HG02840 (cell line): ENCODE measurements at regions not wholly inside any gene's neighbourhood (a gene's known extent, or its start where the extent isn't known, plus 50 kb on each side); places are given as distances from the start of the nearest gene placed in this dataset.
"Not testable (repeated sequence)": the region's sequence is repeated elsewhere in the genome, so short reads cannot be mapped to it uniquely, and the experiment has no call there.

Experiments
- ATAC-seq: cut with Tn5 transposase; IDR thresholded peaks from one replicate; pipeline ENCODE4 v1.9.1; 2021; ENCODE audit warnings: mild to moderate bottlenecking, moderate library complexity, moderate number of reproducible peaks; ENCODE audit not compliant: unreplicated experiment, low FRiP score

GRCh38 chr5:91950328-91950727 is 567.2 kb upstream of the ARRDC3 start:
- no peak for ATAC-seq

DNA sequence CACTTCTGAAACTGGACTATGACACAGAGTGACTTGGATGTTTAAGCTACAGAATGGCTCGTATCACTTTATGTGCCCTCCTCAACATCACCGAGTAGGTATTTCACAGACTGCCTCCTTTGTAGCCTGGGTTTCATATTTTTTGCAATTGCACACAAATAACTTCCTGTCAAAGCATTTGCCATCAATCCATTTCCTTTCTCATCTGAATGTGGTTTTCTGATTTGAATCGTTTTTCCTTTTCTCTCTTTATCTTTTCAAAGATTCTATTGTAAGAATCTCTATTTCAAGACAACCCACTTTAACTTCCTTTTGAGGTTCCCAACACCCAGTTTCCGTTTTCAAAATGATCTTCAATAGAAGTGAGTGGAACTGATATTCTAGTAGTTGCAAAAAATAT is 563.8 kb upstream of the ARRDC3 start:
- ATAC-seq = no peak

DNA sequence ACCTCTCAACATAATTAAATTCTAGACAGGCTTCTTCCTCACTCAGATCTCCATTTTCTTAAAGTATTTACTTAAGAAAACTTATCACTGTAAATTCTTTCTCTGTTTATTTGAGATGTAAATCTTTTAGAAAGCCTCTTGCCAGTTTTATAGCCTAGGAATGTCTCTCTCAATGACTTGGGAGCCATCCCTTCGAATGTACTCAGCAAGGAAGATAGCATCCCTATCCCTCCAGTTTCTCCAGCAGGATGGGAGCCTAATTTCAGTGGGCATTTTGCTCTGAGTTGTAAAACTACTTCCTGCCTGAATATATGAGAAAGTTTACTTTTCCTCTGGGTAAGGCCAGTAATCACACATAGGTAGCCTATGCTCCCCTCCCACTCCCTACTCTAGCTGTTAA is 558.5 kb upstream of the ARRDC3 start:
- ATAC-seq = no peak

- no peak for ATAC-seq
Measured at GRCh38 chr5:91938441-91938840, 555.3 kb upstream of the ARRDC3 start.

DNA sequence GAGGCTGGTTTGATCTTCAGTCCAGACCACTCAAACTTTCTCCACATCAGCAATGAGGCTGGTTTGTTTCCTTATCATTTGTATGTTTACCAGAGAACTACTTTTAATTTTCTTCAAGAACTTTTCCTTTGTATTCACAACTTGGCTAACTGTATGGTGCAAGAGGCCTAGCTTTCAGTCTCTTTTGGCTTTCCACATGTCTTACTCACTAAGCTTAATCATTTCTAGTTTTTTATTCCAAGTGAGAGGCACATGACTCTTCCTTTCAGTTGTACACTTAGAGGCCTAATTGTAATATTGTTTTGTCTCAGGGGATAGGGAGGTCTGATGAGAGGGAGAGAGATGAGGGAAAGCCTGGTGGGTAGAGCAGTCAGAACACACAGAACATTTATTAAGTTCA is 554.0 kb upstream of the ARRDC3 start:
- no peak for ATAC-seq

DNA sequence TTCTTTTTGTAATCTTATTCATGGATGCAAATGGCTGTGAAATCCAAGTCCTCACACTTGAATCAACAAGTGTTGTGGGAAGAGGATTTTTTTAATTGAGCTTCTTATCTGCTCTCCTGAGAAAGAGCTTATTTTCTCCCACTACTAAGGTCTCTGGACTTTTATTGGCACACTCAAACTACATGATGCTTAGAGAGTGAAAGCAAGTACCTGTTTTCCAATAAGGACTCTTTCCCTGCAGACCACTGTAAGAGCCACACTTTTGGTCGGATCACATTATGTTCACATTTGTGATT is 546.4 kb upstream of the ARRDC3 start:
- no peak for ATAC-seq

DNA sequence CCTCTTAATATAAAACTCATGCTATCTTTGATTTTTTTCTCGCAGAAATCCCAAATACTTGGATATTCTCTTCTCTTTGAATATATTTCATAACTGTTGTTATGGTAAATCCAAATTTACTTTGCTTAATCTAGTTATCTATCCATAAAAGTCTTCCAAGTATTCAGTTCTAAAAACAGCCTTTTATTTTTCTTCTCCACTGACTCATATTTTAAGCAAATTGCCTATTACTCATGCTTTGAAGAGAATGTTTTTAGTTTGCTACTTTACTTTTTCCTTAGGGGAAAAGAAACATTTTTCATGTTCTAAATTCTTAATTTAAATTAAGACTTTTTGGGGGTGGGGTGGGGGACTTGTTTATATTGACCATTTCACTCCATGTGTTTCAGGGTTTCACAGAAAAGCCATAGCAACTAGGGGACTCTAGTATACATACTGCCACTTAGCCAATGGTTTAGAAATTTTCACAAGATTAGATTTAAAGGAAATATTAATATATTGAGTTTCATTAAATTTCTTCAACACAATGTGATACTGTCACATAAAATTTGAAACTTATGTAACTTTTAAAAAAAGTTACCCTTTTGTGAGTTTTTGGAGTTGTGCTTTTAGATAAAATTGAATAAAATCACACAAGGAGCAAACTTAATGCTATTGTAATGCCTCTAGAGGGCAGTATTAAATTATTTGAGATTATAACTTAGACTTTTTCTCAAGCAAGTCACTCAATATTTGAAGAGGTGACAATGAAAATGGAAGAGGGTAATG is 545.8 kb upstream of the ARRDC3 start:
- no peak for ATAC-seq

GRCh38 chr5:91927439-91927838 is 544.3 kb upstream of the ARRDC3 start:
- ATAC-seq = no peak

DNA sequence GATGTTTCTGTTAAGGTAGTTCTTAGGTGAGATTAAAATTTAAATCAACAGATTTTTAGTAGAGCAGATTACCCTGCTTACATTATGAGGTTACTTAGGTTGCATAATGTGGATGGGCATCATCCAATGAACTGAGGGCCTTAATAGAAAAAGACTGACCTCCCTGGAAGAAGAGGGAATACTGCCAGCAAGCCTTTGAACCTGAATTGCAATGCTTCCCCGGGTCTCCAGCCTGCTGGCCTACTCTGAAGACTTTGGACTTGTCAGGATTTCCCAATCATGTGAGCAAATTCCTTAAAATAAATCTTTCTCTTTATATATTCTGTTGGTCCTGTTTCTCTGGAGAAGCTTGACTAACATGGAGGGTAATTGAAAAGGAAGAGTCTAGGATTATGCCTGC is 542.1 kb upstream of the ARRDC3 start:
- no peak for ATAC-seq

DNA sequence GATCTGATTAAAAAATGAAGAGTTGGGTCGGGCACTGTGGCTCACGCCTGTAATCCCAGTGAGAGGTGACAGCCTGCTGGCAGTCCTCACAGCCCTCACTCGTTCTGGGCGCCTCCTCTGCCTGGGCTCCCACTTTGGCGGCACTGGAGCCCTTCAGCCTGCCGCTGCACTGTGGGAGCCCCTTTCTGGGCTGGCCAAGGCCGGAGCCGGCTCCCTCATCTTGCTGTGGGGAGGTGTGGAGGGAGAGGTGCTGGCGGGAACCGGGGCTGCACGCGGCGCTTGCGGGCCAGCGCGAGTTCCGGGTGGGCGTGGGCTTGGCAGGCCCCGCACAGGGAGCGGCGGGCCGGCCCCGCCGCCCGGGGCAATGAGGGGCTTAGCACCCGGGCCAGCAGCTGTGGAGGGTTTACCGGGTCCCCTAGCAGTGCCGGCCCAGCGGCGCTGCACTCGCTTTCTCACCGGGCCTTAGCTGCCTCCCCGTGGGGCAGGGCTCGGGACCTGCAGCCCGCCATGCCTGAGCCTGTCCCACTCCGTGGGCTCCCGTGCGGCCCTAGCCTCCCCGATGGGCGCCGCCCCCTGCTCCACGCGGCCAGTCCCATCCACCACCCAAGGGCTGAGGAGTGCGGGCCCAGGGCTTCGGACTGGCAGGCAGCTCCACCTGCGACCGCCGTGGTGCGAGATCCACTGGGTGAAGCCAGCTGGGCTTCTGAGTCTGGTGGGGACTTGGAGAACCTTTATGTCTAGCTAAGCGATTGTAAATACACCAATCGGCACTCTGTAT is 534.1 kb upstream of the ARRDC3 start:
- not testable (repeated sequence) for ATAC-seq

GRCh38 chr5:91910655-91911054 is 527.5 kb upstream of the ARRDC3 start:
- no peak for ATAC-seq

DNA sequence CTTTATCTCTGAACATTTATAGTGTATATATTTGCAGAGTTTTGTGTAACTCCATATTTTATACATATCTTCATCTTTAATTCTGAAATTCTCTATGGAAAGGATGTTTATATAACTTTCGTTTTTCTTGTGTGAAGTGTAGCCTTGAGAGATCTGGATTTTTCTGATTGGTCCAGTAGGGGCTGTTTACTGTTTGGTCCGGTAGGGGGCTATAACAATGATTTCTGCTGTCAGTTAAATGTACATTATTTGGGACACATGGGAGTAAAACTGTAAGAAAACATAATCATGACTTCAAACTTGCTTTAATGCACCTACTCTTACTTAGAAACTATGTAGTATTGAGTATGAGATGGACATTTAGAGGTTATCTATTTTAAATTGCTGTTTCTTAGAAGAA is 527.1 kb upstream of the ARRDC3 start:
- no peak for ATAC-seq

DNA sequence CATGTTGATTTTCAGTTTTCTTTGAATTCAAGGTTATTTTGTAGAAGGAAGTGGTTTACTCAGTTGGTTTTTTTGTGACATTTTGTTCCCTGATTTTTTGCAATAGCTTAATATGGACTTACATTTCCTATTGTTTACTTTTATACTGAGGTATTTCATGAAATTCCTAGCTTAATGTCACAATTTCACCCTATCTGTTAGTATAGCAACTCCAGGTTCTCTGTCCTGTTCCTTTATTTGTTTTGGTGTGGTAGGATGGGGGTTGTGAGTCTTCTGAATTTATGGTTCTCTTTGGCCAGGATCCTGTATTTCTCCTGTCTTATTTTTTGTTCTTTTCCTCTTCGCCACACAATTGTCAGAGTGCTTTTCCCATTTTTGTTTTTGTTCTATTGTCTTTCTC is 523.4 kb upstream of the ARRDC3 start:
- ATAC-seq = no peak

- ATAC-seq = no peak
Measured at GRCh38 chr5:91906027-91906426, 522.9 kb upstream of the ARRDC3 start.

DNA sequence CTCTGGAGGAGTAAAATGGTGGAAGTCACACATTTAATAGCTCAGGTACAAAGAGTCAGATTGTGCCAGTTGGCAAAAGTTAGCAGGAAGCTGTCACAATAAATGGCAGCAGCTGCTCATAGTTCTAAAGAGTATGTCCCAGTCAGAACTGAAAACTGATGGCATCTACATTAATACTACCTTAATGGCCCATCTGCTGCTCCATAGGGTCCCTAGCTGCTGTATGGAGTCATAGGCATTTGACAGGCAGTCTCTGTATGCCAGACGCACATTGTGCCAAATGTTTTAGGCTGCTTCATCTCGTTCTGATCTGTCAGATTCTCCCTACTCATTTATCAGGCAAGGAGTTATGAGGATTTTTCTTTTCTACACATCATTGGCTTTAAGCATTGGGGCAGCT is 515.8 kb upstream of the ARRDC3 start:
- no peak for ATAC-seq

GRCh38 chr5:91898019-91898418 is 514.9 kb upstream of the ARRDC3 start:
- no peak for ATAC-seq

DNA sequence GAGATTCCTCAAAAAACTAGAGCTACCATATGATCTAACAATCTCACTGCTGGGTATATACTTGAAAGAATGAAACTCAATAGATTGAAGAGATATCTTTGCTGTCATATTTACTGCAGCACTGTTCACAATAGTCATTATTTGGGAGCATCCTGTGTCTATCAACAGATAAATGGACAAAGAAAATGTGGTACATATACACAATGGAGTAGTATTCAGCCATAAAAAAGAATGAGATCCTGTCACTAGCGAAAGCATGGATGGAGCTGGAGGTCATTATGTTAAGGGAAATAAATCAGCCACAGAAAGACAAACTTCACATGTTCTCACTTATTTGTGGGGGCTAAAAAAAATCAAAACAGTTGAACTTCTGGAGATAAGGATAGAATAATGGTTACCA is 505.7 kb upstream of the ARRDC3 start:
- ATAC-seq = no peak

- ATAC-seq = no peak
Measured at GRCh38 chr5:91885291-91886265, 502.5 kb upstream of the ARRDC3 start.

GRCh38 chr5:91884036-91884435 is 500.9 kb upstream of the ARRDC3 start:
- no peak for ATAC-seq

DNA sequence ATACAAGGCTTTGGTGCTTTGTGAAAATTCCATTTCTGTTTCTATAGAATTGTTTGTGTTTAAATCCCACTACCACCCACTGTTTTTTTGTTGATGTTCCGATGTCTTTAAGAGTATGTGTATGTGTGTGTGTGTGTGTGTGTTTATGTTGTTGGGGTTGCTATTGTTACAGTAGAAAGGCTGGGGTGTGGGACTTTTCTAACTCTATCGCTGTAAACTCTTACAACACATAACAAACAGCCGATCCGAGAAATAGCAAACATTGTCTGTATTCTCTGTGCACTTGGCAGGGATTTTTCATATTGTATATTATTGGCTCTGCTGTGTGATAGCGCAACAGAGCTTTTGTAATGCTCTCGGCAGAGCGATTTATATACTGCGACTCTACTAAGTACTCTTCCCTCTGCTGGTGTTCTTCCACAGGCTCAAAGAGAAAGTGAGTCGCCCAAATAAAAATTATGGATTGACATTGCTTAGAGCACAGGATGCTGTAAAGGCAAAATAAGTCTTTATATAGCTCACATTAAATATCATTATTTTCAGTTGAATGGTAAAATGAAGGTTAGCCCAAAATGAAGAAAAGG is 492.2 kb upstream of the ARRDC3 start:
- no peak for ATAC-seq

DNA sequence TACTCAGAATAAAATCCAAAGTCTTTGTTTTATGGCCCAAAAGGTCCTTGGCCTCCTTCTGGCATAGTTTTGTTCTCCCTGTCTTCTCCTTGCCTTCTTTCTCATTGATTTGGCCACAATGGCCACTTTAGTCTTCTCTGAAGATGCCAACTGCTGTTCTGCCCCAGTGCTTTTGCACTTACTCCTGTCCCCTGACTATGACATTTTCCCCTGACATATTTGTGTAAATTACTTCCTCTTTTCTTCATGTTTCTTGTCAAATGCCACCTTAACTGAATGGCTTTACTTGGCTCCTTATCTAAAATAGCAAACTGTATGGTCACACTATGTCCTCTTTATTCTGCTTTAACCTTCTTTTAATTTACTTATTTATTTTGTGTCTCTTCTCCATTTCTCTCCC is 484.7 kb upstream of the ARRDC3 start:
- no peak for ATAC-seq
